ENCODE measurements at regions not wholly inside any gene's neighbourhood (a gene's known extent, or its start where the extent isn't known, plus 50 kb on each side); places are given as distances from the start of the nearest gene placed in this dataset.

DNA sequence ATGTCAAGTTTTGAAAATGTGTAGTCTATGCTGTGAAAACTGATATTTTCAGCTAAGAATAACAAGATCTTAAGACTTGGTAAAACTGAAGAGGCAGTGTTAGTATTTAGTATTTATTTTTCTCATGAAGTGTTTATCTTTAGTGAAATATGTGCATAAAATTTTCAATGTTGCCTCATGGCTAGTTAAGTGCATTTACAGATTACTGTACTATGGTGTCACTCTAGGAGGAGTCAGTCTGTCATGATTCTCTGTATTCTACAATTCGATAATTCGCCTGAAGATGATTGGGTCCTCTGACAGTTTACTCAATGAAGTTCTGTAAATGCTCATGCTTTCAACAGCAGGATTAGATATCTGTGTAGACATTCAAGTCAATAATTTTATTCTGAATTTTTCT lies 488.1 kb upstream of the GRM3 start:
- Histone ChIP-seq H3K4me2 (replicated peaks; ENCODE audit: low read depth, low read length, poor library complexity, severe bottlenecking) (no peak overlapping the region), H3K9me3 (ENCODE audit: control extremely low read depth in 1 of 3, control insufficient read depth in 2 of 3, insufficient read depth in 1 of 3, low read length in 2 of 3) (peaks cover 0 to 16% (median 0%) of the 10 kb centered on the region in 3 donors), H3K79me2 (ENCODE audit: control insufficient read depth, insufficient read depth, low read length) (no peaks in the 10 kb centered on the region), H3K4me3 (ENCODE audit: control extremely low read depth in 1 of 5, extremely low read depth in 1 of 5, insufficient read depth in 1 of 5, low read depth in 2 of 5, low read length in 4 of 5) (no peak overlapping the region), H3K4me1 (ENCODE audit: control insufficient read depth in 2 of 2, insufficient read depth in 2 of 2, low read length in 2 of 2) (no peaks in the 10 kb centered on the region), H3K27me3 (replicated peaks in 1 of 4; ENCODE audit: control extremely low read depth in 1 of 4, control insufficient read depth in 3 of 4, insufficient read depth in 4 of 4, low read length in 3 of 4) (no peaks in the 10 kb centered on the region), H3K36me3 (replicated peaks in 1 of 2; ENCODE audit: control extremely low read depth in 1 of 2, control insufficient read depth in 1 of 2, extremely low read depth in 1 of 2, insufficient read depth in 2 of 2, low read length in 1 of 2) (no peaks in the 10 kb centered on the region), H3K9ac (ENCODE audit: low read length) (no peak overlapping the region), H2AFZ (ENCODE audit: insufficient read depth, low read depth, low read length, poor library complexity, severe bottlenecking) (no peak overlapping the region), H4K20me1 (ENCODE audit: control insufficient read depth, insufficient read depth, low read length, poor library complexity, severe bottlenecking) (no peaks in the 10 kb centered on the region), H3K27ac (ENCODE audit: low read length in 2 of 2) (no peak overlapping the region)
- ChIA-PET POLR2A (no interaction called here), CTCF (no interaction called here)
- TF ChIP-seq, protein P1, sequence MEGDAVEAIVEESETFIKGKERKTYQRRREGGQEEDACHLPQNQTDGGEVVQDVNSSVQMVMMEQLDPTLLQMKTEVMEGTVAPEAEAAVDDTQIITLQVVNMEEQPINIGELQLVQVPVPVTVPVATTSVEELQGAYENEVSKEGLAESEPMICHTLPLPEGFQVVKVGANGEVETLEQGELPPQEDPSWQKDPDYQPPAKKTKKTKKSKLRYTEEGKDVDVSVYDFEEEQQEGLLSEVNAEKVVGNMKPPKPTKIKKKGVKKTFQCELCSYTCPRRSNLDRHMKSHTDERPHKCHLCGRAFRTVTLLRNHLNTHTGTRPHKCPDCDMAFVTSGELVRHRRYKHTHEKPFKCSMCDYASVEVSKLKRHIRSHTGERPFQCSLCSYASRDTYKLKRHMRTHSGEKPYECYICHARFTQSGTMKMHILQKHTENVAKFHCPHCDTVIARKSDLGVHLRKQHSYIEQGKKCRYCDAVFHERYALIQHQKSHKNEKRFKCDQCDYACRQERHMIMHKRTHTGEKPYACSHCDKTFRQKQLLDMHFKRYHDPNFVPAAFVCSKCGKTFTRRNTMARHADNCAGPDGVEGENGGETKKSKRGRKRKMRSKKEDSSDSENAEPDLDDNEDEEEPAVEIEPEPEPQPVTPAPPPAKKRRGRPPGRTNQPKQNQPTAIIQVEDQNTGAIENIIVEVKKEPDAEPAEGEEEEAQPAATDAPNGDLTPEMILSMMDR (IDR thresholded peaks at IDR 0.05), result no peak
- TF ChIP-seq EZH2 (IDR thresholded peaks at IDR 0.05; ENCODE audit: borderline replicate concordance, insufficient read depth, low read depth, low read length, poor library complexity, severe bottlenecking), result no peak
- Mint-ChIP-seq H3K27me3 (no peaks in the 10 kb centered on the region), H3K4me1 (no peaks in the 10 kb centered on the region), H3K27ac (no peak overlapping the region), H3K9me3 (ENCODE audit: insufficient read depth) (peaks cover 2% of the 10 kb centered on the region), H3K4me3 (no peak overlapping the region)
- DNase-seq (no peak), ATAC-seq (ENCODE audit: low read depth) (no peak)
- intact Hi-C loops (cut with micrococcal nuclease), result no loop called here
- WGBS (ENCODE audit: insufficient coverage), result 80% methylated on average over 1 of the region's 2 CpGs

DNA sequence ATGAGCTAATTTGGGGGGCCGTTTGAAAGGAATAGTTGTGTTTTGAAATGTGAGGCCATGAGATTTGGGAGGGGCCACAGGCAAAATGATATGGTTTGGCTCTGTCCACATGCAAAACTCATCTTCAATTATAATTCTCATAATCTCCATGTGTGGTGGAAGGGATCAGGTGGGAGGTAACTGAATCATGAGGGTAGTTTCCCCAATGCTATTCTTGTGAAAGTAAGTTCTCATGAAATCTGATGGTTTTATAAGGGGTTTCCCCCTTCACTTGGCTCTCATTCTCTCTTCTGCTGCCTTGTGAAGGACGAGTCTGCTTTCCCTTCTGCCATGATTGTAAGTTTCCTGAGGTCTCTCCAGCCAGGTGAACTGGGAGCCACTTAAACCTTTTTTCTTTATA lies 490.8 kb upstream of the GRM3 start:
- H3K27ac Mint-ChIP-seq, result no peak overlapping the region
- POLR2A ChIA-PET, result no interaction called here
- H3K9me3 ChIP-seq (ENCODE audit: control extremely low read depth in 1 of 3, control insufficient read depth in 2 of 3, insufficient read depth in 1 of 3, low read length in 2 of 3), result peaks cover 0 to 9% (median 0%) of the 10 kb centered on the region in 3 donors

More for the DNA sequence above, 490.8 kb upstream of the GRM3 start:
- no peaks in the 10 kb centered on the region for H3K4me1 ChIP-seq (ENCODE audit: control insufficient read depth in 2 of 2, insufficient read depth in 2 of 2, low read length in 2 of 2)
- H3K9ac ChIP-seq (ENCODE audit: low read length), result no peak overlapping the region
- DNase-seq (no peak), ATAC-seq (ENCODE audit: low read depth) (no peak)
- peaks cover 1% of the 10 kb centered on the region for H3K9me3 Mint-ChIP-seq (ENCODE audit: insufficient read depth)
- TF ChIP-seq, protein P1 (IDR thresholded peaks at IDR 0.05), result no peak
- no peak for TF ChIP-seq EZH2 (IDR thresholded peaks at IDR 0.05; ENCODE audit: borderline replicate concordance, insufficient read depth, low read depth, low read length, poor library complexity, severe bottlenecking)
- H3K36me3 ChIP-seq (replicated peaks in 1 of 2; ENCODE audit: control extremely low read depth in 1 of 2, control insufficient read depth in 1 of 2, extremely low read depth in 1 of 2, insufficient read depth in 2 of 2, low read length in 1 of 2), result no peaks in the 10 kb centered on the region
- no peaks in the 10 kb centered on the region for H3K79me2 ChIP-seq (ENCODE audit: control insufficient read depth, insufficient read depth, low read length)
- H3K4me3 Mint-ChIP-seq, result no peak overlapping the region
- intact Hi-C loops (cut with micrococcal nuclease), result no loop called here
- no peaks in the 10 kb centered on the region for H3K27me3 ChIP-seq (replicated peaks in 1 of 4; ENCODE audit: control extremely low read depth in 1 of 4, control insufficient read depth in 3 of 4, insufficient read depth in 4 of 4, low read length in 3 of 4)
- H3K4me2 ChIP-seq (replicated peaks; ENCODE audit: low read depth, low read length, poor library complexity, severe bottlenecking), result no peak overlapping the region
- CTCF ChIA-PET, result no interaction called here
- no peak overlapping the region for H3K27ac ChIP-seq (ENCODE audit: low read length in 2 of 2)
- H2AFZ ChIP-seq (ENCODE audit: insufficient read depth, low read depth, low read length, poor library complexity, severe bottlenecking), result no peak overlapping the region
- H3K4me1 Mint-ChIP-seq, result no peaks in the 10 kb centered on the region
- WGBS (ENCODE audit: insufficient coverage), result 38% methylated on average over 1 of the region's 2 CpGs
- no peaks in the 10 kb centered on the region for H4K20me1 ChIP-seq (ENCODE audit: control insufficient read depth, insufficient read depth, low read length, poor library complexity, severe bottlenecking)
- H3K27me3 Mint-ChIP-seq, result no peaks in the 10 kb centered on the region
- H3K4me3 ChIP-seq (ENCODE audit: control extremely low read depth in 1 of 5, extremely low read depth in 1 of 5, insufficient read depth in 1 of 5, low read depth in 2 of 5, low read length in 4 of 5), result no peak overlapping the region
